Liver (tissue), 3 donors: ENCODE measurements at regions not wholly inside any gene's neighbourhood (a gene's known extent, or its start where the extent isn't known, plus 50 kb on each side); places are given as distances from the start of the nearest gene placed in this dataset.

Experiments
- CTCF ChIP-seq: fragments of 150-350 bp; IDR thresholded peaks from 2 replicates; pipeline ENCODE4 v1.5.1; 2017; ENCODE audit warnings: improper control_type of control experiment, low read depth, low read length; ENCODE audit not compliant: missing input control
- REST ChIP-seq: IDR thresholded peaks from 2 replicates; pipeline ENCODE4 v1.6.1; 2016; ENCODE audit warnings: antibody characterized with exemption, mild to moderate bottlenecking
- TAF1 ChIP-seq: conservative IDR thresholded peaks from 2 replicates; pipeline ENCODE4 v1.6.1; 2016; ENCODE audit warnings: antibody characterized with exemption, mild to moderate bottlenecking
- YY1 ChIP-seq: IDR thresholded peaks from 2 replicates; pipeline ENCODE4 v1.6.1; 2016; ENCODE audit warnings: antibody characterized with exemption, mild to moderate bottlenecking
- donor health status: healthy.
- donor health status: healthy.

- TF ChIP-seq TAF1 = no peak
- TF ChIP-seq CTCF = no peak
- TF ChIP-seq REST = no peak
- no peak for TF ChIP-seq YY1
Observed at GRCh38 chr1:208893251-208893650, 649.1 kb upstream of the PLXNA2 start.
